GM18507 (cell line): ENCODE measurements at regions not wholly inside any gene's neighbourhood (a gene's known extent, or its start where the extent isn't known, plus 50 kb on each side); places are given as distances from the start of the nearest gene placed in this dataset.
A peak's percentile ranks its signal among the peaks of the same experiment; 100 is the strongest.
"Not testable (repeated sequence)": the region's sequence is repeated elsewhere in the genome, so short reads cannot be mapped to it uniquely, and the experiment has no call there.

ENCODE experiments used
- DNase-seq: peaks from one replicate; pipeline ENCODE4 v3.0.0; 2011; ENCODE audit warnings: low read depth; ENCODE audit not compliant: insufficient read length; ENCODE audit errors: extremely low spot score
- FAIRE-seq: peaks from 2 replicates; lab custom pipeline; 2011; peaks lifted over from hg19 to GRCh38; lab: Jason Lieb, UNC

DNA sequence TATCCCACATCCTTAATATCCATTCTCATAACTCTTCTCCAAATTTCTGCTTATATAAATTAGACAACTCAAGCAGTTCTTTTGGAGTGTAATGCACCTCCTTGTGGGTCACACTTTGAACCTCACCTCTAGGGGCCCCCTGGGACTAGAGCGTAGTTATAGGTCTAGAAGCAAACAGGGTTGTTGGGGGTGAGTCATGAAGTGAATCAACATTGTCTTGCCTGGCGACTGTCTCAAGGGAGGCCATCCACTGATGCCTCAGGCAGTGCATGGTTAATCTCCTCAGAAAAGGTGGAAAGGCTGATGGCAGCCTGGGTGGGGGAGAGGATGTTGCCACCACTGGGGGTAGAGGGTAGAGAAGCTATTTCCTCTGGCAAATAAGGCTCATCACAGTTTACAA lies 129.1 kb downstream of the TNFRSF21 start:
- FAIRE-seq: no peak
- DNase-seq: no peak

DNA sequence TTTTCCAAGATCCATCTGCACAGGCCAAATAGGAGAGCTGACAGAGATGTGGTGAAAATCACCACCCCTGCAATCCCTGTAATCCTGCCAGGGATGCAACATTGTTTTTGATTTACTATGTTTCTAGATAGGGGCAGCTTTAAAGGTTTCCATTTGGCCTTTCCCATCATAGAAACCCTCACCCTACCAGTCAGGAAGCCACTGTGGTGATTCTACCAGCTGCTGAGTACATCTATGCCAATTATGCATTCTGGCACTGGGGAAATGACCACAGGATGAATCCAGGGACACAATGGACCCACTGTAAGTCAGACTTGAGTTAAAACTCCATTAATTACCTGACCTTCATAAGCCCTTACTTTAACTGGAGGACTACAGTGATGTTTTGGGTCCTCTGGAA lies 130.4 kb downstream of the TNFRSF21 start:
- FAIRE-seq: no peak
- DNase-seq: no peak

DNA sequence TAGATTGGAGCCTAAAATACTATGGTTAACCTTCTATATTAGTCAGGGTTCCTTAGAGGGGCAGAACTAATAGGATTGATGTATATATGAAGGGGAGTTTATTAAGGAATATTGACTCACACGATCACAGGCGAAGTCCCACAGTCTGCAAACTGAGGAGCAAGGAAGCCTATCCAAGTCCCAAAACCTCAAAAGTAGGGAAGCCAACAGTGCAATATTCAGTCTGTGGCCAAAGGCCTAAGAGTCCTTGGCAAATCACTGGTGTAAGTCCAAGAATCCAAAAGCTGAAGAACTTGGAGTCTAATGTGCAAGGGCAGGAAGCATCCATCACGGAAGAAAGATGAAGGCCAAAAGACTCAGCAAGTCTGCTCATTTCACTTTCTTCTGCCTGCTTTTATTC lies 133.5 kb upstream of the ADGRF1 start:
- DNase-seq (no peak), FAIRE-seq (no peak)

DNA sequence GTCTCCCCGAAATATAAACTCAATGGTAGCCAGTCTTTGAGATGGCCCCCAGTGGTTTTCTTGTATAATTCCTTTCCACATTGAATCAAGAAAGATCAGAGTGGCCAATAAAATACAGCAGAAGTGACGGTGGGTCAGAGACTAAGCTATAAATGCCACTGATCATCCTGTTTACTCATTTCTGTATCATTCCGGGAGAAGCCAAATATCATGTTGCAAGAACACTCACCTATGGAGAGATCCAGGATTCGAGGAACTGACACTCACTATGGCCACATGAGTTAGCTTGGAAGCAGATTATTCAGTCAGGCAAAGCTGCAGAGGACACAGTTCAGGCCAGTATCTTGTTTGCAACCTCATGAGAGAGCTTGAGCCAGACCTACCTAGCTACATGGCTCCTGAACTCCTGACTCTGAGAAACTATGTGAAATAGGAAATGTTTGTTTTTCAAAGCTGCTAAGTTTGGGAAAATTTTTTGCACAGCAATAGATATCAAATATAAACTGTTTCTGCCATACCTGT lies 132.4 kb upstream of the ADGRF1 start:
- FAIRE-seq: no peak
- DNase-seq: no peak

DNA sequence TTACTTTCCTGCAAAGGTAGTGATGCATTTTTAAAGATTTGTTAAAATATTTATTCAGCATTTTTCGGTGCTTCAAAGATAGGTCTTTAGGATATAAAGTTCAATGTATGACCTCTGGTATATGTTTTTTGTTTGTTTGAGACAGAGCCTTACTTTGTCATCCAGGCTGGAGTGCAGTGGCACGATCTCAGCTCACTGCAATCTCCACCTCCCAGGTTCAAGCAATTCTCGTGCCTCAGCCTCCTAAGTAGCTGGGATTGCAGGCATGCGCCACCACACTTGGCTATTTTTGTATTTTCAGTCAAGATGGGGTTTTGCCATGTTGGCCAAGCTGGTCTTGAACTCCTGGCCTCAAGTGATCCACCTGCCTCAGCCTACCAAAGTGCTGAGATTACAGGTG lies 131.9 kb upstream of the ADGRF1 start:
- FAIRE-seq: not testable (repeated sequence)

DNA sequence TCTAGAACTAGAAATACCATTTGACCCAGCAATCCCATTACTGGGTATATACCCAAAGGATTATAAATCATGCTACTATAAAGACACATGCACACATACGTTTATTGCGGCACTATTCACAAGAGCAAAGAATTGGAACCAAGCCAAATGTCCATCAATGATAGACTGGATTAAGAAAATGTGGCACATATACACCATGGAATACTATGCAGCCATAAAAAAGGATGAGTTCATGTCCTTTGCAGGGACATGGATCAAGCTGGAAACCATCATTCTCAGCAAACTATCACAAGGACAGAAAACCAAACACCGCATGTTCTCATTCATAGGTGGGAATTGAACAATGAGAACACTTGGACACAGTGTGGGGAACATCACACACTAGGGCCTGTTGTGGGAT lies 131.0 kb upstream of the ADGRF1 start:
- DNase-seq, FAIRE-seq: not testable (repeated sequence)

More for the DNA sequence above, 131.9 kb upstream of the ADGRF1 start:
- DNase-seq: not testable (repeated sequence)

DNA sequence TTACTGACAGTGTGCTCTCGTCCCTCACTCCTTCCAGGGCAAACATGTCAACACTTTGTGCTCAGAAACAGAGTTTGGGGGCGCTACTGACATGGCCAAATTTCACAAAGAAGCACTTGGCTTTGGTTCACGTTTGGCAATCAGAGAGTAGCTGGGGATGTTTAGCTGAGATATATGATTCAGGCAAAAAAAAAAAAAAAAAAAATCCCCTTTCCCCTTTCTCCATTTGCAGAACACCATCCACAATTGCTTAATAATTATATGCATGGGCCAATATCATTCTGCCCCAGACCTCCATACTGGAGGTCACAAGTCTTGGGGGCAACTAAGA lies 128.4 kb upstream of the ADGRF1 start:
- DNase-seq: no peak
- FAIRE-seq: no peak

DNA sequence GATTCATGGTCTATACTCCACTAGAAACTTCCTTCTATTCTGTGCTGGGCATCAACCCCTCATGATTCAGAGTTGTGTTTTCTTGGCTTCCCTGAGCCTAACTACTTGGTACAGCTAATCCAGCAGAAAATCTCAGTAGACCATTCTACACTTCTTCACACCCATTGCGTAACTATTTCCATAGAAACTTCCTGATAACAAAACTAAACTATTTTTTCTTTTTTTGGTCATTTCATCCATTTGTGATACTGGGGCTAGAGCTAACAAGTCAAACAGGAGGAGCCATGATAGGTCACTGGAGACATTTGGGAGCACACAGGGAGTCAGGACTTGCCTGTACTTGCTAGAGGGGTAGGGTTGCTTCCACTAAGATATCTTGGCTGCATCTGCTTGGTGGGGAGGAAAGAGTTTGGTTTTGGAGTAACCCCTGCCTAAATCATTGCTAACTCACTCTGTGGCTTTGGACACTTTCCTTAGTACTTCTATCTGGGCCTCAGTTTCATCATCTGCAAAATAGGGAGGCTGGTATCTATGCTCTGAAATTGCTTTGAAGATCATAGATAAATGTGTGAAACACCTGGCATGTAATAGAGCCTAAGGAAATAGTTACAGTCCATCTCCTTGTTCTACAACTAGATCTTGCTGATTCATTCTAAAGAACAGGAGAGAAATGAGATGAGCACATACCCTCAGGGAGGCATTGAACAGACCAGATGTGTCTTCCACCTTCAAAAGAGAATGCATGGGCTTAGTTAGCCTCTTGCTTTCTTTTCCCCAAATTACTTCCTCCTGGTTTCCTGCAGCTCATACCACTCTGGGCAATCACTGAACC lies 127.9 kb upstream of the ADGRF1 start:
- DNase-seq (no peak), FAIRE-seq (no peak)

DNA sequence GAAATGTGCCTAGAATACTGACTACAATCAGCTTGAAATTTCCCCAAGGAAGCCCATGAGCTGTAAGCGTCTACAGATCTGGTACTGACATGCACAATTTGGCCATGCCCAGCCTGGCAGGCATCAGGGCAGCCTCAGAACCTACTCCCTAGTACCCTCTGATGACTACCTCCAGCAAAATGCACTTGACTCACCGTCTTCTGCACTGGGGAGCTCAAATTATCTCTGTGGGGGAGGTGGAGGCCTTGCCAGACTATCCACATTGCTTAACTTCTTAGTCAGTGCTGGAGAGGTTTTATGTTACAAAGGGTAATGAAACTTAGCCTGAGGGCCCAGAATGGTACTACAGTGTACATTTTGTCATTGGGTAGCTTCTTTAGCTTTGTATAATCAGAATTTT lies 126.0 kb upstream of the ADGRF1 start:
- FAIRE-seq (no peak), DNase-seq (no peak)

DNA sequence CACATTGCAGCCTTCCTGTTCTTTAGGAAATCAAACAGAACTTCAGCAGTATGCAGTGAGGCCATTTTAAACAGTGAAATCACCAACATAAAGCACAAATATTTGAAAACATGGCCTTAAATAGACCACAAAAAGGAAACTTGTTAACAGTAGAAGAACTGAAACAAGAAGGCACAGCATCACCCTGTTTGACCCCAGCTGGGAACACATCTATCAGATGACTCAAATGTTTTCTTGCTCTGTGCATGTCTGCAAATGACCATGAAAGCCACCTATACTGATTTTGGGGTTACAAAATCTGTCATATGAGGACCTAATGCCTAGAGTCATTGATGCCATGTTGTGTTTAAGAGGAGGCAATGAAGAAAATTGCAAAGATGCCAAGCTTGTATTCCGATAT lies 123.8 kb upstream of the ADGRF1 start:
- DNase-seq (no peak), FAIRE-seq (peak; percentile 26)

DNA sequence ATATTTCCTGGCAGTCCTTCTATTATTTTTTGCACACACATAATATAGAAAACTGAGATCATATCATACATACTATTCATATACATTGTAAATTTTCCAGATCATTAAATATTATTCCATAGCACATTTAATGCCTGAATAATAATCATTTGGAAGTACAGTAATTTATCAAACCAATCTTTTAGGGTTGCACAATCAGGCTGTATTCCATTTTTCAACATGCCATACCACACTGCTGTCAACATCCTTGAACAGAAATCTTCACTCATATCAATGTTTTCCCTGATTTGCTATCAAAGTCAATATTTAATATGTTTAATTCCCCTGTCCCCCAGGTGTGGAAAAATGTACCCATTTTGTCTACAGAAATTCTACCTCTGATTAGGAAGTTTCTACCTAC lies 122.7 kb upstream of the ADGRF1 start:
- no peak for DNase-seq
- FAIRE-seq: no peak

DNA sequence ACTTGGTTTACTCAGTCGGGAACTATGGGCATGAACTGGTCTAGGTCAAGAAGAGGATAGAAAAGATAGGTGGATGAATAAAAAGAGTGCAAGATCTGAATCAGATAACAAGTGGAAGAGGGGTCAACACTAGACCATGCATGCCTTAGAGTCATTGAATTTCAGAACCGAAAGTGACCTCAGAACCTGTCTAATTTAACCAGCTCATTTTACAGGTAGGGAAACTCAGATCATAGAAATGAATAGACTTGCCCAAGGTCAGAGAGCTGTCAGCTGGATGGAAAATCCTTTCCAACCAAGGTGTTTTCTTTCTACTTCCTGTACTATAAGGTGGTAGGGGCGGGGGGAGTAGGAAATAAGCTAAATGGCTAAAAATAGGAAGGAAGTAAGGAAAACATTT lies 121.4 kb upstream of the ADGRF1 start:
- DNase-seq: no peak
- FAIRE-seq: peak; percentile 51

DNA sequence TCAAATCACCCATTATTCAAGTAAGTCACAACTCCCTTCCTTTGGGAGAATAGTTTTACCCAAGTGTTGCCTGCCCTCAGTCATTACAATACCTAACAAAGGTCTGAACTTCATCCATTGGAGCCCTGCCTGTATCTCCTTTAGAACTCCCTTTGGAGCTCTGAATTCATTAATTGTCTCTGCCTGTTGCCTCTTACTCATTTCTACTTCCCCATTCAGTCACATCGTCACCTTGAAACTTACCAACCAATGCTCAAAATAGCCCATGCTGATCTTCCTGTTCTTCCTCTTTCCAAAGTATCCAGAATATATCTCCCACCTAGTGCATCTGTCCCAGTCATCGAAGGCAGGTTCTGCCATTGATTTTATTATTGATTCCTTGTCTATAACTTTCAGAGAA lies 120.7 kb upstream of the ADGRF1 start:
- FAIRE-seq: no peak
- DNase-seq: no peak

DNA sequence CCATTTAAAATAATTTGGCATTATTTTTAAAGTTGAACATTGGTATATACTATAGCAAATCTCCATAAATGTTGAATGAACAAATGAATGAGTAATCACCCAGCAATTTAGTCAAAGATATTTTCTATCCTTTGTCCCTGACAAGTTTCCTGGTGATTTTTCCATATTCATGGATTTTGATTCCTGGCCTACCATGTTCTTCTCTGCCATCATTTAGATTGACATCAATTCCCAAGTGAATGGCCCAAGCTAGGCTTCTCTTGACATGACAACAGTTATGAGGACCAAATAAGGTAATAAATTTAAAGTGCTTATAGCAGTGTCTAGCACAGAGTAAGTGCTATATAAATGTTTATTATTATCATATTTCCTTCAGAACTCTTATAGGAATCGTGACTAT lies 120.1 kb upstream of the ADGRF1 start:
- FAIRE-seq: no peak
- no peak for DNase-seq

DNA sequence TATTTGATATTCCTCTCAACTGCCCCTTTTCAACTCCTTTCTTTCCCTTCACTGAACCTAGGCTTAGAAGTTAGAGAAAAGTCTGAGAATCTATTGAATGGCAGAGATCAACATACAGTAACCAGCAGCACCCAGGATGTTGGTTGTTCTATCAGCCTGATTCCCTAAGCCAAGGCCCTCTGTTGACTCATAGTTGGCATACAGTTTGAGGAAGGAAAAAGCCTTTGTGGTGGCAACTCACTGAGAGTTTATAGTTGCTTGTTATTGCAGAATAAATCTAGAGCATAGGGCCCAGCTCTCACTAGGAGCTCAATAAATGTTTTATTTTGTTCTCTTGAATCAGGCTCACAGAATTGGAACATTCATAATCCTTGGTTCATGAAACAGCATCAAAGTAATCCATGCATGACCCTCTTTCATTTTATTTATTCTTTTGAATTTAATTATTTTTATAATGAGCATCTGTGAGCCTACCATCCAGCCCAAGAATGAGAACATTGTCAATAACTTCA lies 119.1 kb upstream of the ADGRF1 start:
- FAIRE-seq (no peak), DNase-seq (no peak)

DNA sequence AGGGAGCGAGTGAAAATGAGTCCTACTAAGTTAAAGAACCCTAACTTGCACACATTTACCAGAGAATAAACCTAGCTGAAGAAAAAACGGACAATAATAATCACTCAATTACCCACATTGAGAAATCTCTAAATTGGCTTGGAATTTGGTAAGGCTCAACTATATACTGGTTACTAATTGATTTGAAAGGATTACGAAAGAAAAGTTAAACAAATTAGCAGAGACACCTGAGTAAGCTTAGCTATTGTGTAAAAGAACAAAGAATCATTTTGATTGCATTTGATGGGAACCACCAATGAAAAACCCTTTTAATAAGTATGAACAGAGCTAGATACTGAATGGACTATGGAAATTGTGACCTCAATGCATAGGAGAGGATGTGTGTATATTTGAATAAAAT lies 118.6 kb upstream of the ADGRF1 start:
- FAIRE-seq (no peak), DNase-seq (no peak)

DNA sequence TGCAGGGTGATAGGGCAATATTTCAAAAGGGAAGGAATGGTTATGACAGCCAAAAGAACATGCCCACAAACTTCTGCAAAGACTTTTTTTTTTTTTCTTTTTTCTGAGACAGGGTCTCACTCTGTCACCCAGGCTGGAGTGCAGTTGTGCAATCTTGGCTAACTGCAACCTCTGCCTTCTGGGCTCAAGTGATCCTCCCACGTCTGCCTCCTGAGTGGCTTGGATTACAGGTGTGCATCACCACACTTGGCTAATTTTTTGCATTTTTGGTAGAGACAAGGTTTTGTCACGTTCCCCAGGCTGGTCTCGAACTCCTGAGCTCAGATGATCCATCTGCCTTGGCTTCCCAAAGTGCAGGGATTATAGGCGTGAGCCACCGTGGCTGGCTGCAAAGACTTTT lies 117.6 kb upstream of the ADGRF1 start:
- no peak for DNase-seq
- FAIRE-seq: no peak

DNA sequence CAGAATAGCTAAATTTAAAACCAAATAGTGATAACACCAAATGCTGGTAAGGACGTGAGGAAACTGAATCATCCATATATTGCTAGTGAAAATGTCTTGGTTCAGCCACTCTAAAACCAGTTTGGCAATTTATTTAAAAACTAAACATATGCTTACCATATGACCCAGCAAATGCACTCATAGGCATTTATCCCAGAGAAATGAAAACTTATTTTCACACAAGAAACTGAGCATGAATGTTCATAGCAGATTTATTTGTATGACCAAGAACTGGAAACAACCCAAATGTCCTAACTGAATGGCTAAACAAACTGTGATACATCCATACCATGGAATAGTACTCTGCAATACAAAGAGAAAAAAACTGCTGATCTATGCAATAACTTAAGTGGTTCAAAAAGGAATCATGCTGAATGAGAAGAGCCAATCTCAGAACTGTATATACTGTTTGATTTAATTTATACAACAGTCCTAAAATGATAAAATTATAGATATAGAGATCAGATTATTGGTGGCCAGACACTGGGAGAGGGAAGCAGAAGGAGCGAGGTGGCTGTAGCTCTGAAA lies 115.6 kb upstream of the ADGRF1 start:
- DNase-seq (no peak), FAIRE-seq (no peak)

DNA sequence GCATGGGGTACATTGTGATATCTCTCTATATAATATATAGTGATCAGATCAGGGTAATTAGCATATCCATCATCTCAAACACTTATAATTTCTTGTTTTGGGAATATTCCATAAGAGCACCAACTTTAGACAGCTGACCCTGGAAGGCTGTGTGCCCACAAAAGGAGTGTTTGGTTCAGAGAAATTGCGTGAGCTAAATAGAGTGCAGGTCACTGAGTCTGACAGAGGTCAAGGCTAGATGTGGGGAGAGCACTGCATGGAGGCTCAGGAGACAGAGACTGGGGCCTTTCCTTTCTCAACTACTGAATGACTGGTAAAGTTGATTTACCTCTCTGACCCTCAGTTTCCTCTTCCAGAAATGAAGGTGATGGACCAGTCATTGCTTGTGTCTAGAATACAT lies 114.9 kb upstream of the ADGRF1 start:
- DNase-seq (no peak), FAIRE-seq (no peak)

DNA sequence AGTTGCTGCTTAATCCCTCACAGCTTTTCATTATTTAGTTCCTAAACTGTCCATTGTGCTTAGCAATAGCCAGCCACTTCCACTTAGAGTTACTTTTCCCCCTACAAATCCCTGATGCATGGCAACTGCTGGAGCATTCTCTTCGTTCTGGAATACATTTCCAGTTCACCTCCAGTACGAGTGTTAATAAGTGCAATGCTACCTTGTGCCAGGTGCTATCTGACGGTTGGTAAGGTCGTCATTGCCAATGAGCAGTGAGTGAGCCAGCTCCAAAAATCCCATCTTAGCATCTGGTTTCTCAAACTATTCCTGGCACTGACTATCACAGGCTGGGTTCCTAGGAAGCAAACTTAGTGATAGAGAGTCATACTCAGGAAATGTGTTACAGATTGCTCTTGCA lies 114.1 kb upstream of the ADGRF1 start:
- DNase-seq (no peak), FAIRE-seq (no peak)

DNA sequence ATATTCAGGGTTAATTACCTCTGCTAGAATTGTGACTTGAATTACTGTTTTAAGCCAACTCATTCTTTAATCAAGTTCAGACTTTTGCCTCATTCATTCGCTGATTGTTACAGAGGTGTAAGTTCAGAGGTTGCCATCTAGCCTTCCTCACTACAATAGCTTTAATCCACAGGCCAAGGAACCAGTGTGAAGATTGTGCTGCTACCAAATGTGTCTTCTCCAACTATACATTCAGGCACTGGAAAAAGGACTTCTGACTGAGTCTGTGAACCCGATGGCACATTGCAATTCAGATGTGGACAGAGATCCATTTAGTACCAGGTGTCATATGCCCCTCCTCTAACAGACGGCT lies 111.2 kb upstream of the ADGRF1 start:
- FAIRE-seq (no peak), DNase-seq (no peak)
